Neural progenitor cell (in vitro differentiated cells): ENCODE measurements at regions not wholly inside any gene's neighbourhood (a gene's known extent, or its start where the extent isn't known, plus 50 kb on each side); places are given as distances from the start of the nearest gene placed in this dataset.

Experiments
- DNase-seq: peaks from one replicate; pipeline ENCODE4 v3.0.0-alpha.2; 2016; ENCODE audit warnings: low spot score
- H2AFZ ChIP-seq: fragments of 200-600 bp; sonication (generic); replicated peaks from 2 replicates; pipeline ENCODE4 v1.6.1; 2016; ENCODE audit warnings: antibody characterized with exemption
- H3F3A ChIP-seq: fragments of 200-600 bp; sonication (generic); 2 replicates; pipeline ENCODE4 v1.6.1; 2016; ENCODE audit warnings: antibody characterized with exemption, low read depth
- H3K27ac ChIP-seq: fragments of 200-600 bp; sonication (generic); 2 replicates; pipeline ENCODE4 v1.5.1; 2016; ENCODE audit warnings: mild to moderate bottlenecking
- H3K27me3 ChIP-seq: fragments of 200-600 bp; sonication (generic); 2 replicates; pipeline ENCODE4 v1.6.1; 2016; ENCODE audit warnings: mild to moderate bottlenecking, moderate library complexity
- H3K36me3 ChIP-seq: fragments of 200-600 bp; sonication (generic); 2 replicates; pipeline ENCODE4 v1.5.1; 2016
- H3K4me1 ChIP-seq: fragments of 200-600 bp; sonication (generic); 2 replicates; pipeline ENCODE4 v1.6.1; 2016; ENCODE audit warnings: mixed run types
- H3K4me2 ChIP-seq: fragments of 200-600 bp; sonication (generic); 2 replicates; pipeline ENCODE4 v1.6.1; 2016
- H3K4me3 ChIP-seq: fragments of 200-600 bp; sonication (generic); 2 replicates; pipeline ENCODE4 v1.5.1; 2016
- H3K79me2 ChIP-seq: fragments of 200-600 bp; sonication (generic); 2 replicates; pipeline ENCODE4 v1.6.1; 2016; ENCODE audit warnings: low read depth
- H3K9ac ChIP-seq: fragments of 200-600 bp; sonication (generic); 2 replicates; pipeline ENCODE4 v1.6.1; 2016
- H3K9me3 ChIP-seq: fragments of 200-600 bp; sonication (generic); 2 replicates; pipeline ENCODE4 v1.5.1; 2016; ENCODE audit warnings: low read depth
- H4K20me1 ChIP-seq: fragments of 200-600 bp; sonication (generic); 2 replicates; pipeline ENCODE4 v1.6.1; 2016; ENCODE audit warnings: low read depth
- H3K27ac Mint-ChIP-seq: 3 replicates; pipeline ENCODE4 v1.8.0; 2021; ENCODE audit warnings: mixed read lengths
- H3K27me3 Mint-ChIP-seq: 2 replicates; pipeline ENCODE4 v1.8.0; 2022; ENCODE audit warnings: low read depth, mild to moderate bottlenecking, inconsistent platforms, moderate library complexity, mixed read lengths; ENCODE audit not compliant: insufficient read depth
- H3K36me3 Mint-ChIP-seq: 3 replicates; pipeline ENCODE4 v1.8.0; 2021; ENCODE audit warnings: mixed read lengths
- H3K4me1 Mint-ChIP-seq: 3 replicates; pipeline ENCODE4 v1.8.0; 2021; ENCODE audit warnings: mixed read lengths
- H3K4me3 Mint-ChIP-seq: 3 replicates; pipeline ENCODE4 v1.8.0; 2021; ENCODE audit warnings: mild to moderate bottlenecking, moderate library complexity, mixed read lengths
- H3K9me3 Mint-ChIP-seq: 3 replicates; pipeline ENCODE4 v1.8.0; 2020; ENCODE audit warnings: mixed read lengths
- CTCF ChIP-seq: fragments of 200-600 bp; sonication (generic); IDR thresholded peaks from 2 replicates; pipeline ENCODE4 v1.5.1; 2017; ENCODE audit warnings: antibody characterized with exemption, mild to moderate bottlenecking
- EZH2 ChIP-seq: fragments of 200-600 bp; sonication (generic); IDR thresholded peaks from 2 replicates; pipeline ENCODE4 v1.6.1; 2017; ENCODE audit warnings: antibody characterized with exemption, mild to moderate bottlenecking, moderate library complexity
- EZH2phosphoT487 ChIP-seq: fragments of 200-600 bp; sonication (generic); IDR thresholded peaks from 2 replicates; pipeline ENCODE4 v1.6.1; 2017; ENCODE audit warnings: antibody characterized with exemption

- Histone ChIP-seq H3K4me3 (no peak overlapping the region), H3K27ac (no peak overlapping the region), H3F3A (no peaks in the 10 kb centered on the region), H3K36me3 (no peaks in the 10 kb centered on the region), H2AFZ (no peak overlapping the region), H4K20me1 (no peaks in the 10 kb centered on the region), H3K9ac (no peak overlapping the region), H3K4me2 (no peak overlapping the region), H3K4me1 (peaks cover 5% of the 10 kb centered on the region), H3K9me3 (no peaks in the 10 kb centered on the region), H3K79me2 (no peaks in the 10 kb centered on the region), H3K27me3 (no peaks in the 10 kb centered on the region)
- H3K36me3 Mint-ChIP-seq, result no peaks in the 10 kb centered on the region
- peaks cover 2% of the 10 kb centered on the region for H3K4me1 Mint-ChIP-seq
- H3K27ac Mint-ChIP-seq, result no peak overlapping the region
- peaks cover 2% of the 10 kb centered on the region for H3K27me3 Mint-ChIP-seq
- no peak for TF ChIP-seq EZH2
- no peak for TF ChIP-seq CTCF
- TF ChIP-seq EZH2phosphoT487, result no peak
- H3K9me3 Mint-ChIP-seq, result peaks cover 16% of the 10 kb centered on the region
- DNase-seq, result no peak
- H3K4me3 Mint-ChIP-seq, result no peak overlapping the region
These were observed 990.0 kb upstream of the PABPC4L start for GRCh38 chr4:135191596-135191995.

DNA sequence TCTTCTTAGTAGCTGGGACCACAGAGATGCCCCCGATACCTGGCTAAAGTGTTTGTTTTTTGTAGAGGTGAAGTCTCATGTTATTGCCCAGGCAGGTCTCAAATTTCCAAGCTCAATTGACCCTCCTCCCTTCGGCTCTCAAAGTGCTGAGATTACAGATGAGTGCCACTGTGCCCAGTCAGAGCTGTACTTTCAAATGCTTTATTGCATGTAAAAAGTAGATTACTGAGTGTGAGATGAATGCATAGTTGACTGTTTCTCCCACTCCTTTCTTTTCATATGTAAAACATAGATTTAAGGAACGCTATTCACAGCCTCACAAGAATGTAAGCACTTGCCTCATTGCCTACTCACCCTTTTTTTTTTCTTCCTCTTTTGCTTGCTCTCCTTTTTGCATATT, 984.4 kb upstream of the PABPC4L start:
- no peak overlapping the region for H3K27ac ChIP-seq
- Mint-ChIP-seq H3K4me1 (peaks cover 12% of the 10 kb centered on the region), H3K4me3 (no peak overlapping the region), H3K27me3 (peaks cover 6% of the 10 kb centered on the region), H3K9me3 (peaks cover 15% of the 10 kb centered on the region), H3K36me3 (peaks cover 2% of the 10 kb centered on the region), H3K27ac (peak overlapping the region; percentile 66)
- no peak overlapping the region for H3K4me3 ChIP-seq
- H3K4me2 ChIP-seq, result peak overlapping the region; percentile 40
- H4K20me1 ChIP-seq, result no peaks in the 10 kb centered on the region
- H3K36me3 ChIP-seq, result no peaks in the 10 kb centered on the region
- peak overlapping the region; percentile 79 for H2AFZ ChIP-seq
- peaks cover 22% of the 10 kb centered on the region for H3K4me1 ChIP-seq
- no peak overlapping the region for H3K9ac ChIP-seq
- no peaks in the 10 kb centered on the region for H3K79me2 ChIP-seq
- DNase-seq, result peak; percentile 41
- H3F3A ChIP-seq, result no peaks in the 10 kb centered on the region
- H3K27me3 ChIP-seq, result no peaks in the 10 kb centered on the region
- H3K9me3 ChIP-seq, result no peaks in the 10 kb centered on the region
- TF ChIP-seq EZH2 (no peak), EZH2phosphoT487 (no peak), CTCF (no peak)

GRCh38 chr4:135185256-135185655, 983.7 kb upstream of the PABPC4L start:
- Mint-ChIP-seq H3K9me3 (peaks cover 21% of the 10 kb centered on the region), H3K27me3 (peaks cover 6% of the 10 kb centered on the region), H3K36me3 (peaks cover 2% of the 10 kb centered on the region), H3K27ac (no peak overlapping the region), H3K4me3 (no peak overlapping the region), H3K4me1 (peaks cover 12% of the 10 kb centered on the region)
- Histone ChIP-seq H2AFZ (peak overlapping the region; percentile 79), H3K36me3 (no peaks in the 10 kb centered on the region), H3K27ac (no peak overlapping the region), H3K4me2 (no peak overlapping the region), H3K27me3 (no peaks in the 10 kb centered on the region), H3K79me2 (no peaks in the 10 kb centered on the region), H3K4me1 (peaks cover 22% of the 10 kb centered on the region), H3K4me3 (no peak overlapping the region), H4K20me1 (no peaks in the 10 kb centered on the region), H3F3A (no peaks in the 10 kb centered on the region), H3K9me3 (no peaks in the 10 kb centered on the region), H3K9ac (no peak overlapping the region)
- peak; percentile 4 for DNase-seq
- no peak for TF ChIP-seq EZH2
- no peak for TF ChIP-seq CTCF
- no peak for TF ChIP-seq EZH2phosphoT487

DNA sequence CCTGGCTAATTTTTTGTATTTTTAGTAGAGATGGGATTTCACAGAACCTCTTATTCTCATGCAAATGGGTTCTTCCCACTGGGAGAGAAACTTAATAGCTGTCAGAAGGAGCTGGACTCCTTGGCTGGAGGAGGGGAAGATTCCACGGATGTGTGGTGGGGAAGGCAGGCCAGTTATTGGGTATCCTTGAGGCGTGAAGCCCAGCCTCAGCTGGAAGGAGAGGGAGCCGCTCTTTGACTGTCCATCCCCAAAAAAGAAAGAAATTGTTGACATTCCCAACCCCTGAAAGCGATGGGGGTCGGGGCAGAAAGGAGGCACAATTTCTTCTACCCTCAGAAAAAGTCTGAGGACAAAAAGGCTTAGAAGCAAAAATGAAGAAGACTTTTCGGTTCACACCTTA, 983.1 kb upstream of the PABPC4L start:
- Mint-ChIP-seq H3K4me3 (no peak overlapping the region), H3K9me3 (peaks cover 22% of the 10 kb centered on the region), H3K27ac (no peak overlapping the region), H3K4me1 (peaks cover 12% of the 10 kb centered on the region), H3K27me3 (peaks cover 6% of the 10 kb centered on the region), H3K36me3 (peaks cover 2% of the 10 kb centered on the region)
- Histone ChIP-seq H3K4me3 (no peak overlapping the region), H3K27ac (no peak overlapping the region), H3K9ac (no peak overlapping the region), H3K4me2 (no peak overlapping the region), H3F3A (no peaks in the 10 kb centered on the region), H3K36me3 (no peaks in the 10 kb centered on the region), H3K9me3 (no peaks in the 10 kb centered on the region), H2AFZ (peak overlapping the region; percentile 79), H4K20me1 (no peaks in the 10 kb centered on the region), H3K79me2 (no peaks in the 10 kb centered on the region), H3K27me3 (no peaks in the 10 kb centered on the region), H3K4me1 (peaks cover 22% of the 10 kb centered on the region)
- TF ChIP-seq EZH2phosphoT487 (no peak), EZH2 (no peak), CTCF (no peak)
- DNase-seq, result peak; percentile 5
